Fibroblast of the aortic adventitia (primary cell): ENCODE measurements at regions not wholly inside any gene's neighbourhood (a gene's known extent, or its start where the extent isn't known, plus 50 kb on each side); places are given as distances from the start of the nearest gene placed in this dataset.

Experiments
- DNase-seq: peaks from one replicate; pipeline ENCODE4 v3.0.0-alpha.2; 2010; ENCODE audit warnings: low read depth
- H3K4me3 ChIP-seq: 2 replicates; pipeline ENCODE4 v1.5.1; 2011; ENCODE audit warnings: low read depth, mild to moderate bottlenecking, control low read depth, low read length, moderate library complexity
- CTCF ChIP-seq: IDR thresholded peaks from 2 replicates; pipeline ENCODE4 v1.5.1; 2011; ENCODE audit warnings: mild to moderate bottlenecking, low read length, control low read depth, inconsistent platforms; ENCODE audit not compliant: insufficient read depth

DNA sequence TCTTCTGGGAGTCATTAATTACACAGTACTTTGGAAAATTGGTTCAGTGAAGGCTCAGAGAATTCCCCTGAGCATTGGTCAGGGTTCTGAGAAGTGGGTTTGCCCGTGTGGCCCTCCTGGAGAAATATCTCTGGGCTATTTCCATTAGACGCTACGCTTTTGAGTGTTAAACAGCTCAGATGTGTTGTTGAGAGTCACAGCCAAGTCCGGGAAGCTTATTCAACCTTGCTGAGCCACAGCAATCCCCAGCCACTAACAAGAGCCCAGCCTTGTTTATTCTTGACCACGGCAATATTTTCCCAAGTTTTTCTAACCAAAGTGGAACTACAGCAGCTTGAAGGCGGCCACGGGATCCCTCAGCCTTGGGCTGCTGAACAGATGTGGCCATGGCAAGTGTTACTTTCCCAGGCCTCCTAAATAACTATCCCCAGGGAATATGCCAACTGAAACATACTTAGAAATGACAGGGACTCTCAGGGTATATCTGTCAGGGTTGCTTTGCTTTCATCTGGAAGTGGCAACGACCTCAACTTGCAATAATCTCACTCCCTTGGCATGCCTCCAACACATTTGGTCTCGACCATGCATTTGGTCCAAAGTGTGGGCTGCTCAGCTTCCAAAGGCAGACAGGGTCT lies 214.7 kb downstream of the EMX2 start:
- no peak for DNase-seq
- no peak for TF ChIP-seq CTCF
- no peak overlapping the region for H3K4me3 ChIP-seq

DNA sequence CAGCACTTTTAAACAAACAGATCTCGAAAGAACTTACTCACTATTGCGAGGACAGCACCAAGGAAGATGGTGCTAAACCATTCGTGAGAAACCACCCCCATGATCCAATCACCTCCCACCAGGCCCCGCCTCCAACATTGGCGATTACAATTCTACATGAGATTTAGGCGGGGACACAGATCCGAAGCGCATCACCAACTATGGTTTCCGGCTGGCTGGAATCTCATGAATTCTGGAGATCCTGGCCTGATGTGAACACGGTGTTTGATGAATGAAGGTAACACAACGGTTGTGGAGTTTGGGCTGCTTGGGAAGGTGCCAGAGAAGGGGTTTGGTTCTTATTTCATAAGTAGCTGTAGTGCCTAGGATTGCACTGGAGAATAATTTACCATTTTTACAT lies 216.7 kb downstream of the EMX2 start:
- no peak overlapping the region for H3K4me3 ChIP-seq
- no peak for DNase-seq
- no peak for TF ChIP-seq CTCF

- TF ChIP-seq CTCF, result no peak
- H3K4me3 ChIP-seq, result no peak overlapping the region
- no peak for DNase-seq
Observed at GRCh38 chr10:117761695-117762094, 219.1 kb downstream of the EMX2 start.

DNA sequence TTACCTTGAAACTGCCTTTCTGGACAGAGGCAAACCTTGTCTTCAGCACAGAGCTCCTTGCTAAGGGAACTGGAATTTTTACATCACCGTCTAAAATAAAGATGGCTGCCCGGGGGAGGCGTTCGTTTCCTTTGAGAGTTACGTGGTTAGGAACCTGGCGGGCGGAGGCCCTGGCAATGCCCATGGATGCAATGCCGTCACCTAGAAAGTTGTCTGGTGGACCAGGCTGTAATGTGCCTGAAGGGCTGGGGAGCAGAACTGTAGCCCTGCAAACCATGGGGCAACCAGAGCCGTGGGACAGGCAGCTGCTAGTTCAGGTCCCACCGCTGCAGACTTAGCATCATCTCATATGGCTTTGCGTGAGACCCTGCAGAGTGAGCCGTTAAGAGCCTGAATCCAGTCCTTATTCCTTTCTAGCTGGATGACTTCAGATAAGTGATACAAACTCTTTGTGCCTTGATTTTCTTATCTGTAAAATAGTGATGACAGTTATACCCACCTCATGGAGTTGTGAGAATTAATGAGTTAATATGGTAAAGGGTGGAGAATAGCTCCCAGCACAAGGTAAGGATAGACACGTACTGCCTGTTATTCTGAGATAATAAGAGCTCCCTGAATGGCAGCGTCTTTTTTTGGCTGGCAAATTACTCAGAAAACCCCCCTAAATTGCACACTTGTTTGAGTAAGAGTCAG lies 219.7 kb downstream of the EMX2 start:
- TF ChIP-seq CTCF, result no peak
- DNase-seq, result no peak
- no peak overlapping the region for H3K4me3 ChIP-seq

DNA sequence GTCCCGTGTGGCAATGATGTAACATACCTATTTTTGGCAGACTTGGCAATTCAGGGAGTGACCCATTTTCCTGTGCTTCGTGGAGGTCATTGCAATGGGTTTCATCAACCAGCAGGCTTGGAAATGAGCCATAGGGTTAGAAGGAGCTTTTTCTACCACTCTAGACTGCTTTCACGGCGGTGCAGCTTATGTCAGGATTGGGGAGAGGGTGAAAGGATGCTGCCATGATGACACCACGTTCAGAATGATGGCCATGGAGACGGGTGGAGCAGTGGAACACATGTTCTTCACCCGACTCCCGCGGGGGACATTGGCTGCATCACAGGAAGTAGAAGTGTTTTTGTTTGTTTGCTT lies 220.2 kb downstream of the EMX2 start:
- TF ChIP-seq CTCF, result no peak
- DNase-seq, result peak; percentile 49
- no peak overlapping the region for H3K4me3 ChIP-seq

DNA sequence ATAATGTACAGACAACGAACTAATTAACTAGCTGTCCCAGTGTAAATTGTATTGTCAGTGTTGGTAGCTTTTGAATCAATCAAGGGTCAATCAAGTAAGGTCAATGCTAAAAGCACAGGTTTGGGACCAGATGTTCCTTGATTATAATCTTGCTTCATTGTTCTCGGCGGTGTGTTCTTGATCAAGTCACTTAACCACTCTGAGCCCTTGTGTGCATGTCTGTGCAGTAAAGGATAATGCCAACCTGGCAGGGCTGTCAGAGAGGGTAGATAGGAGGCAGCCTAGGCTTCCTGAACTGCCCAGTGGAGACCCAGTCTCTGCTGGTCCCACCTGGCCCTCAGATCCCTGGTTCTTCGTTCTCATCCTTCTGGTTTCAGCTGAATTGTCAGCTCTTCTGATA lies 221.0 kb downstream of the EMX2 start:
- DNase-seq, result no peak
- TF ChIP-seq CTCF, result no peak
- no peak overlapping the region for H3K4me3 ChIP-seq
